GM19025 (cell line): ENCODE measurements at regions not wholly inside any gene's neighbourhood (a gene's known extent, or its start where the extent isn't known, plus 50 kb on each side); places are given as distances from the start of the nearest gene placed in this dataset.

Experiments
- ATAC-seq: cut with Tn5 transposase; IDR thresholded peaks from one replicate; pipeline ENCODE4 v1.9.1; 2021; ENCODE audit warnings: mild to moderate bottlenecking, low read depth, moderate library complexity; ENCODE audit not compliant: unreplicated experiment

DNA sequence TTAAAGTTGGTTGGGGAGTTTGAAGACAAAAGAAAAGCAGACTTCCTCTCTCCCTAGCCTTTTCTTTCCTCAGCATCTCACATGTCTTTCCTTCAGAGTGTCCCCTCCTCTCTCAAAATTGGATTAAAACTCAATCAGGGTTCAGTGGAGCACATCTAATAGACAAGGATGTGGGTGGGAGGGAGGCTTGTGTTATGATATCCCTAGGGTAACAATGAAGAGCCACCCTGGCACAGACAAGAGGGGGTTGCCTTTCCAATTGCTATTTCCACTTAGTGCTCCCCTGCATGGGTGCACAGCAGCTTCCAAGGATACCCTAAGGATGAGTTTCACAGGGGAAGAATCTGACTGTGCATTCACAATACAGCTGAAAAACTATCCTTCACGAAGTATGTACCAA lies 585.2 kb upstream of the C9orf72 start:
- no peak for ATAC-seq

DNA sequence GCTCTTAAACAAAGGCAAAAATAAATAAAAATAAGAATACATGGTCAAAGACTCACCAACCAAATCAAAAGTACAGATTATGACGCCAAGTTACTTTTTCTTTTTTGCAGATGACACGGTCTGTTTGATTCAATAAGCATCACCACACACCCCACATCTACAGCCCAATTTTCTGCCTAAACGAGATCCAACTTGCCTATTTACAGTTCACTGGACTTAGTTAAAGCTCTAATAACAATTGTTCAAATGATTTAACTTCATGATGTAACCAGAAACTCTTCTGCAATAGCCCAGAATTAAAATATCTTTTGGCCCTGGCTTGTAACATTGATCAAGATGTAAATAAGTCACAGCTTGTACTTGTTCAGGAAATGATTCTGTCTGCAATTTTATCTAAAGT lies 590.3 kb upstream of the C9orf72 start:
- no peak for ATAC-seq

DNA sequence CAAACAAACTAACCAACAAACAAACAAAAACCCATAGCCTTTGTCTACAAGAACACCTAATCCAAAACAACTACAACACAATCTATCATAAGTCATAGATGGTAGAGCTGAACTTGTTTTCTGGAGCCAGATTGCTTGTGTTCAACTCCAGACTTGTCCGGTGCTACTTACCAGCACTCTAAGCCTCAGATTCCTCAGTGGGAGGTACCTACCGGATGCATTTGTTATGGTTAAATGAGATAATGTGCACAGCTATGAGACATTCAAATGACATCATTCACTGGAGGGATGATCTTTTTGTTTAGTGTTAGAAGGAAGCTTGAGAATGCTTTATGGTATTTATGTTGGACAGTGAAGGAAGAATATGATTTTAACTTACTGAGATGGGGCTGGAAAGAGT lies 592.9 kb upstream of the C9orf72 start:
- no peak for ATAC-seq

DNA sequence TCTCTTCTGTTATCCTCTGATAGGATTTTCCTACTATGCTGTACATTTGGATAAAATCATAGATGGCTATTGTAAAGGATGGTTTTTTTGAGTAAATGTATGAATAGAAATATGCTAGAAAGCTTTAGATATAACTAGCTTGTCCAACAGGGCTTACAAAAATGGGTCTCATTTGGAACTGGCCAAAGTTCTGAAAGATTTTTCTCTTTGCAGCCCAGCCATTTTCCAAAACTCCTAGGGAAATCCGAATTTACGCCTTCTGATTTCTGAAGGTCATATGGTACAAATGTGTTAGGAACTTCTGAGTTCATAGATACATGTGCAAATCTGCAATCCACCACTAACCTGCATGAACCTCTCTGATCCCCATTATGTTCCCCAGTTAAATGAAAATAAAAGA lies 603.9 kb upstream of the C9orf72 start:
- no peak for ATAC-seq

DNA sequence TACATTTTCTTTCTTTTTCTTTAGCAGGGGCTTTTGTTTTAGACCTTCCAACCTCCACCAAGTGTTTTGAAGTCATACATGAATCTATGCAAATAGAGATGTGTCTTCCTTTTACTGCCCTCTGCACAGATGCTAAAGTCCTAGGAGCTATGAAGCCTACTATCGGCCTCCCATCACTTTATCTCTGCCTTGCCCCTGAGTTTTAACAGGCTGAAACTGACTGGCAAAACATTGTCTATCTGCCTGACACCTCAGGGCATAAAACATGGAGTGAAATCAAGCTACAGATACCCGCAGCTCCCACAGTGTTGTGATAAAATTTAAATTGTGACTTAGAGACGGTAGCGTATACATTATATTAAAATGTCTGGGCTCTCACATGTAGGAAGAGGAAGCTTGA lies 604.6 kb upstream of the C9orf72 start:
- no peak for ATAC-seq

DNA sequence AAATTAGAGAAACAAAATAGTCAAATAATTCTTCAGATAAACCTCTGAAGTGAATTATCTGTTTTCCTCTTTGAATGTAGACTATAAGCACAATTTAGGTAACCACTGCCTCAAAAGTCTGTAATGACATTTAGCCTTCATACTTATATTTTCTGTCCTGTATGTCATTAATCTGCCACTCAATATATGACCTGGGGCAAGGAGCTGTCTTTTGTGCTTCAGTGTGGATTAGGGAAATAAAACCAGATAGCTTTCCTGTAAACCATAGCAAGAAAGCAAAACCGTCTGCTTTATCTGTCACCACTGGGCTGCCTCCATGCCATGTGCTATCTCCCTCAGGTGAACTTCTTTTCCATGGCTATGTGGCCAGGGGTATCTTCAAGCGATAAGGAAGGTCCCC lies 606.6 kb upstream of the C9orf72 start:
- ATAC-seq = no peak

DNA sequence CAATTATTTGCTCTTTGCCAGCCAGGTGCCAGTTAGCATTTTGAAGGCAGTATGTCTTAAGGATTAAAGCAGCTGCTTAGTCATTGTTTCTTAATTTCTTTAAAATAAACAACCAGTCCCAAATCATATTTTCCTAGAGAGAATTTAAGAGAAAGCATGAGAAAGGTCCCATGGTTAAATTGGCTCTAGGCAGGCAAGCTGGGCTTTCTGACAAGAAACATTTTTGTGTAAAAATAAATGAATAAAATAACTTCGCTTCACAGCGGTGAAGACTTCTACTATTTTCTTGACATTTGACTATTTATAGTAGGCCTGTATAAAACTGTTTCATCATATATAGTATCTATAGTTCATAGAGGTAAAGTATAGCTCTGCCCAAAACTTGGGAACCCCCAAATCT lies 617.7 kb upstream of the C9orf72 start:
- ATAC-seq = no peak

DNA sequence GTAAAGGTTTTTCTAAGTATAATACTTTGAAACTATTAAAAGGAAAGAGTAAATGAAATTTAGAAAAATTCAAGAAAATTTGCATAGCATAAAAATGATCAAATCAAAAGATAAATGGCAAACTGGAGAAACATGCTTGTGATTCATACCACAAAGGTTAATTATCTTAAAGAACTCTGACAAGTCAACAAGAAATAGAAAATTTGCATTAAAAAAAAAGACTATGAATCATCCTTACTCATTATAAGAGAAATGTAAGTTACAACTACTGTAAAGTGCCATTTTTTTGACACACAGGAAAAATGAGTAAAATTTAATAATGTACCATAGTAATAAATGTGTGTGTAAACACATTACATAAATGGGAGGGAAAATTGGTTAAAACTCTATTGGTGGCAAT lies 624.4 kb upstream of the C9orf72 start:
- no peak for ATAC-seq

DNA sequence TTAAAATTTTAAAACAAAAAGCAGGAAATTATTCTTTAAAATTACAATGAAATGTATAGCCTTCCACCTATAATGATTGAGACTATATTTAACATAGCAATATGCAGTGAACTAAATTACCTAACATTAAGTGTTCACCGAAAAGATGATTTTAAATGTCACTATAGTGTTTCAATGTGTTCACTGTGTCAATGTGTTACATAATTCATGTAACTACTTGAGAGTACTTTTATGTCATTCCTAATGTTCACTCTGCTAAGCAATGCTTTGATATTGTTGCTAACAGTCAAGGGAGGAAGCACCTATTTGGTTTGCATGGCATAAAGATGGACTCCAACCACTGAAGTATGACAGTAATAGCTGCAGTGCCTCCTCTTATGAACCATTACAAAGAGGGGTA lies 629.8 kb upstream of the C9orf72 start:
- no peak for ATAC-seq

DNA sequence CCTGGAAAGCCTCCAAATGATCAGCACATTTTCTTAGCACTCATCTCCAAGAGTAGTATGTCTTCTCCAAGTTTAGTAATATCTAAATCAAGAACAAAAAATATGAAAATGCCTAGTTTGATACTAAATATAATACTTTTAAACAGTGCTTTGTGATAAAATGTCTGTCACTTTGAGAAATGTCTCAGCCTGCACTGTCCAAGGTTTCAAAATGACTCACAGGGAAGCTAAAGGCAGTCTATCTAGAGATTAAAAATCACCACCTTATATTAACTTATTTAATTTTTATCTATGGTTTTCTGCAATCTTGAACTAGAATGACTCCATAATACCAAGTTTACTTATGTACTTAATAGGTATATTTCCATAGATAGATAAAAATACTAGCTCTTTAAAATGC lies 633.0 kb upstream of the C9orf72 start:
- no peak for ATAC-seq

DNA sequence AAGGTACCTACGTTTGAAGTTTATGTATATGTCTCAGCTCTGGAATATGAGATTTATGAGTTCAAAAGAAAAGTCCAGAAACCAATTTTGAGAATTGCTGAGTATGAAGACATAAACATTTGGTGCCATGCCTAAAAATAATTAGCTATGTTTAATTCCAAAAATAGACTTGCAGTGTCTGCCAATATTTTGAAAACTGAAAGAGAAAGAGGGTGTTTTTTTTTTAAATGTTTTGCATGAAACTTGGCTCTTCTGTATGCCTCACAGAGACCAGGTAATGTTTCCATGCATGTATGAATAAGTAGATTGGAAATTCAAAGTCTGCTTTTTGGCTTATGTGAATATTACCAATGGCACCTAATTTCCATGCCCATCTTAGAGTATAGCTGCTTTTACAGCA lies 634.4 kb upstream of the C9orf72 start:
- no peak for ATAC-seq

DNA sequence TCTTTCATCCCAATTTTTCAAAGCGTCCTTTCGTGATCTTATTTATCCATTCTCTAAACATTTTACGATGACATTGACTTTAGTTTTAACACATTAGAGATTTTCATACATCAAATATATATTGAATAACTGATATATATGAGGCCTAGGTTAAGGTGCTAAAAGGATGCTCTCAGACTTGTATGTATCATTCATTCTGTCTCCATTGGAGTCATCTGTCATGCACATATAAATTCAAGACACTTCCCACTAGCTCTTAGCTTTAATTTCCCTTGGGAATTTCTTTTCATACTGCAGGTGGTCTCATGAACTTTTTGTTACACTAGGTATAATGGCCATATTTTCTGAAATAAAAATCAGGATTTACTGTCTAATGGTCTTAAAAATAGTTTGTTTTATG lies 635.8 kb upstream of the C9orf72 start:
- no peak for ATAC-seq

DNA sequence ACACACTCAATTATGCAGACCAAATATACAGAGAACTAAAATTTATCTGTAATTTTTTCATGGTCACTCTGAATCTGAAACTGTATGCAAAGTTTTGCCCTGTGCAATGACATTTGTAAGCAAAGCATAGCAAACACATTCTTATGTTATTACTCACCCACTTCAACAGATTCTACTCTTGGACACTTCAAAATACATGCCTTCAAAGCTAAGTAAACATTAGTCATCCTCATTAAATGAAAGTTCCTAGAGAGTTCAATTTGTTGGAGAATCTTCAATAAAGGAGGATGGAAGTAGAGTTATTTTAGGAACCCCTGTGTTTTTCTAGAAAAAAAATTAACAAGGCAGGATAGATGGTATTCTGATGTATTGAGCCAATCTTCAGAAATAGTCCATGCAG lies 639.7 kb upstream of the C9orf72 start:
- no peak for ATAC-seq

DNA sequence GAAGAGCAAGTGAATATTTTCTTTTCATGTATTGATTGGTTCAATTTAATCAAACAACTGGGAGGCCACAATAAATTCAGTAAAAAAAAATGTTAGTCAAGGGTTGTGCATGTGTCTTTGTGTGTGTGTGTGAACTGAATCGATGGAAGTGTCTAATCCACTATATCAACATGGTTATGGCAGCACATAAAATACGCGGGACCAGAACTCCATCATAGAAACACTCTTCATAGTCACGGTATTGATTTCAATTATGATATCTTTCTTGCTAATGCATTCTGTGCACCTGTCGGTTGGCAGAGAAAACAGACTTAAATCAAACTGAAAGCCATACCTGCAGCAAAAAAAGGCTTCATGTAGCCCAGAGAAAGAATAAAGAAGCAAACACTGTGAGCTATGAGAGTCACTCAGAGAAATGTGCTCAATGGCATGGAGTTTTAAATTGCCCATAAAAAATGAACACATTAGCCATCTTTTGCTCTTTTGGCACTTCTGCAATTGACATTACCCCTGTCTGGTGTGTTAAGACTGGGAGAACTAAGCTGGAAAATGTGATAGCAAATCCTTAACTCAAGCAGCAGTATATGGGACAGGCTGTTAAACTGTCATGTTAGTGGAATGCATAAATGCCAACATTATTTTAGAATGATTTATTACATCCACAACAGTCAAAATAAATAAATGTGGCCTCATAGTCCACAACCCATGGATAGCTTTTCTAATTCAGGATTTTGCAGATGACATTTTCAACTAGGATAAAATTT lies 642.4 kb upstream of the C9orf72 start:
- no peak for ATAC-seq

DNA sequence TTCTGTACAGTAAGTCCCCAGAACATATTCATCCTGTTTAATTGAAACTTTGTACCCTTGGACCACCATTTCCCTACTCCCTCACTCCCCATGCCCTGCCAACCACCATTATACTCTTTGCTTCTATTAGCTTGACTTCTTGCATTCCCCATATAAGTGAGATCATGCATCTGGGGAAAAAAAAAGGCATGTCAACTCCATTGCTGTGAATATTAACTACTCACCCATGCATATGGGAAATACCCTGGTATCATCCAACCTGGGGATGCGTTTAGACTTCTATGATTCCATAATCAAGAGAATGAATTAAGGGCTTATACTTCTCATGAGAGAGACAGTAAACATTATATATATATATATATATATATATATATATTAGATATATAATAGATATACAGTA lies 659.4 kb upstream of the C9orf72 start:
- ATAC-seq = no peak

DNA sequence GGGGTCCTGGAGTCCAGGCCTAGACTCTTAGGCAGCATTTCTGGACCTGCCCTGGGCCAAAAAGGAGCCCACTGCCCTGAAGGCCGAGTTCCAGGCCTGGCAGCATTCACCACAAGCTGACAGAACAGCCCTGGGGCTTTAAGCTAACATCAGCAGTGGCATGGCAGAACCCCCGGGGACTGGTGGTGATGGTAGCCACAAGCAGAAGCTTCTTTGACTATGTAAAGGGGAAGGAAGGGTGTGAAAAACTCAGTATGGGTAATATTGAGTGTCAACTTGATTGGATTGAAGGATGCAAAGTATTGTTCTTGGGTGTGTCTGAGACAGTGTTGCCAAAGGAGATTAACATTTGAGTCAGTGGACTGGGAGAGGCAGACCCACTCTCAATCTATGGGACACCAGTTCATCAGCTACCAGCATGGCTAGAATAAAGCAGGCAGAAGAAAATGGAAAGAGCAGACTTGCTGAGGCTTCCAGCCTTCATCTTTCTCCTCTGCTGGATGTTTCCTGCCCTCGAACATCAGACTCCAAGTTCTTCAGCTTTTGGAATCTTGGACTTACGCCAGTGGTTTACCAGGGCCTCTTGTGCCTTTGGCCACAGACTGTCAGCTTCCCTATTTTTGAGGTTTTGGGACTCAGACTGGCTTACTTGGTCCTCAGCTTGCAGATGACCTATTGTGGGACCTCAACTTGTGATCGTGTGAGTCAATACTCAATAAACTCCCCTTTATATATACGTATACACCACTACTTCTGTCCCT lies 661.0 kb upstream of the C9orf72 start:
- ATAC-seq = no peak

DNA sequence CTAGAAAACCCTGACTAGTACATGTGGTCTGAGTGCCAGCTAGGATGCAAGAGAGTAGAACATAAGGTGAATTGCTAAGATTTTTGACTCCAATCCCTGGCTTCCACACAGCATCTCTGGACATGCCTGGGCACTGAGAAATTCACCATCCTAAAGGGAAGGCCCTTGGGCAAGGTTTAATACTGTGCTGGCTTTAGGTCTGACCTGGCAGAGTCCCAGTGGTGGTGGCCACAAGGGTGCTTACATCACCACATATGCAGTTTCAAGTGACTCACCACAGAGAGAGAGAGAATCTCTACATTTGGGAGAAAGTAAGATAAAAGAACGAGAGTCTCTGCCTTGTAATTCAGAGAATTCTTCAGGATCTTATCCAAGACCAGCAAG lies 661.6 kb upstream of the C9orf72 start:
- no peak for ATAC-seq

DNA sequence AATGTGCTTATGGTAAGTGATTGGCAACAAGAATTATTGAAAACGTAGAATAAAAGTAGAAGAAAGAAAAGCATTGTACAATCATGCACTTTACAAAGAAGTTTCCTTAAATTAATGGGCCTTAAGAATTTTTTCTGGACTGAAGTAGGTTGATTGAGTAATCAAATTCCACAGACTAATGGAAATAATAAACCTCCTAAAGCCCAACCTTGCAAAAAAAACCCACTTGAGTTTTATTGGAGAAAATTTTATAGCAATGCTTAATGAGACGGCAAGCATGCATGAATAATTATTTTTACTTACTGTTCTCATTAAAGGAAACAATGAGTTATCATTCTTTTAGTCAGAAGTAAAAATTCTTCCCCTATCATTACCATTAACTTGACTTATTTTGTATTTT lies 676.1 kb upstream of the C9orf72 start:
- ATAC-seq = no peak

DNA sequence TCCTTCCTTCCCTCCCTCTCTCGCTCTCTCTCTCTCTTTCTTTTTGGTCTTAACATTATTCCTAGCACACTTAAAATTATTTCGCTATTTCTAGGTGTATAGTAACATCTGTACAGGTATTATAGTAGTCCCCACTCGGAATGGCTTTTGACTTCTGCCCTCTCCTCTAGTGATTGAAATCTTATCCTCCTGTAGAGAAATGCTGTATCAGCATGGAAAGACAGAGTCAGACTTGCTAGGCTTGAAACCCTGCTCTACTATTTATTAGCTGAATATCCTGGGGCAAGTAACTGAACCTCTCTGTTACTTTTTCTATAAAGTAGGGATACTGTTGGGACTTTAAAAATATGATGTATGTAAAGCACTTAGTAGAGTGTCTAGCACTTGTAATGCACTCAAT lies 681.9 kb upstream of the C9orf72 start:
- no peak for ATAC-seq

DNA sequence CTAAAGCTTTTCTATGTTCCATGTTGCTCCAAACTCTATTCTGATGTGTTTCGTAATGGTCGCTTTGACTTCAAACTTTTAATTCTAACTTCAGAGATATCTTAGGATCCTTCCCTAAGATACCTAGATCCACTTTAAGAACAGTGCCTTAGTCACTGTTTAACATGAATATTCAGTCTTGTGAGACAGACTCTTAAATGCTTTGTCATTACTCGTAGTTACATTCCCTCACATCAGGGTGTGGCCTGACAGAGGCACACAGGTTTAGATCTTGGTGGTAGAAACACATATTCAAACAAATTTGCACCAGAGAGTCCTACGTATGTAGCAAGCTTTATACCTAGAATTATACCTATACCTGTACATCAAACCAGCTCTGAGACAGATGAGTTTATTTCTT lies 687.0 kb upstream of the C9orf72 start:
- no peak for ATAC-seq

DNA sequence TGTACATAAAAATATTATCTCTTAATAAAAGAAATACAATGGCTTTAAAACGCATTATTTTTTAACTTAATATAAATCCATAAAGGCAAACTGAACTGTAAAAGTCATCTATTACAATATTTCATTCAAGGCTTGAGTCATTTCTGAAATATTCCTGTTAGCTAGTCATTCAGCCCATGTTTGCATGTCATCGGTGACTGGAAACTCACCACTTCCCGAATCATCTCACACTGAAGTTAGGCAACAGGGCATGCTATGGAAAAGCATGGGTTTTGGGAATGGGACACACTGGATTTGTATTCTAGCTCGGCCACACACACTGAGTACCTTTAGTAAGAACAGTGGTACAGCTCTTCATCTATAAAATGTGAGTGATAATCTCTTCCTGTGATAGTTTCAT lies 691.1 kb upstream of the C9orf72 start:
- ATAC-seq = no peak

DNA sequence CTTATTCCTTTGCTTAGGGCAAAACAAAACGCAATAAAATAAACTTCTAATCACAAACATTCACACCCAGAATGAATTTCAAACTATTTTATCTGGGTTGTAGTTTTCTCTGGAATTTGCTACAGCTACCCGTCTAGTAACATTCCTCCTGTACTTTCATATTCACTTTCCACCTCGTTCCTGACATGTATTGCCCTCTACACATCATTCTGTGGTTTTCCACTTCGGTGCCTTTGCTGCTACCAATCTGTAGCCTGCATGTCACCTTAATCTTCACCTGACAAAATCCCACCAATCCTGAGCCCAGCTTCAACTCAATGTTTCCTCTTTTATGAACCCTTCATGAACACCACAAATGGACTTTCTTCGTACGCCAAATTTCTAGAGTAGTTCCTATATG lies 694.1 kb upstream of the C9orf72 start:
- ATAC-seq = no peak
